Peyer's patch (tissue), 4 donors: ENCODE measurements at regions not wholly inside any gene's neighbourhood (a gene's known extent, or its start where the extent isn't known, plus 50 kb on each side); places are given as distances from the start of the nearest gene placed in this dataset.

Experiments
- CTCF ChIP-seq, 6 experiments: fragments of 450-650 bp in 4 of 6; fragments of 200-600 bp in 2 of 6; sonication (generic) in 1 of 6; IDR thresholded peaks; one replicate each; pipeline ENCODE4 v1.5.1; 2017 to 2019; ENCODE audit warnings: antibody characterized with exemption in 6 of 6, mild to moderate bottlenecking in 3 of 6, moderate library complexity in 1 of 6
- POLR2A ChIP-seq, 2 donors: fragments of 450-650 bp; IDR thresholded peaks; one replicate each; pipeline ENCODE4 v1.5.1; 2017; ENCODE audit warnings: antibody characterized with exemption in 2 of 2, mild to moderate bottlenecking in 2 of 2, moderate library complexity in 2 of 2

- TF ChIP-seq CTCF (IDR thresholded peaks at IDR 0.05) (no peak), POLR2A (IDR thresholded peaks at IDR 0.05) (no peak)
Measured at GRCh38 chr6:150543178-150543577, 56.5 kb upstream of the PLEKHG1 start.
